DND-41 (cell line): ENCODE measurements at regions not wholly inside any gene's neighbourhood (a gene's known extent, or its start where the extent isn't known, plus 50 kb on each side); places are given as distances from the start of the nearest gene placed in this dataset.

Source experiments
- ATAC-seq: fragments of 200-7000 bp; cut with Tn5 transposase; 3 replicates; pipeline ENCODE4 v1.9.1; 2021; ENCODE audit warnings: low read depth; ENCODE audit not compliant: insufficient read depth
- DNase-seq: peaks from one replicate; pipeline ENCODE4 v3.0.0-alpha.2; 2020
- H2AFZ ChIP-seq: 2 replicates; pipeline ENCODE4 v1.6.0; 2012; ENCODE audit warnings: low read depth, low read length
- H3K27ac ChIP-seq: 2 replicates; pipeline ENCODE4 v1.5.1; 2012; ENCODE audit warnings: low read length, inconsistent platforms
- H3K27me3 ChIP-seq: fragments of 200-600 bp; sonication (generic); 2 replicates; pipeline ENCODE4 v1.6.0; 2012; ENCODE audit warnings: low read length, mild to moderate bottlenecking, inconsistent platforms; ENCODE audit not compliant: insufficient read depth, poor library complexity
- H3K36me3 ChIP-seq: 2 replicates; pipeline ENCODE4 v1.5.1; 2012; ENCODE audit warnings: low read length, inconsistent platforms; ENCODE audit not compliant: insufficient read depth
- H3K4me1 ChIP-seq: 2 replicates; pipeline ENCODE4 v1.5.1; 2012; ENCODE audit warnings: mild to moderate bottlenecking, low read length; ENCODE audit not compliant: insufficient read depth
- H3K4me2 ChIP-seq: 2 replicates; pipeline ENCODE4 v1.6.0; 2012; ENCODE audit warnings: mild to moderate bottlenecking, moderate library complexity, low read length, inconsistent platforms; ENCODE audit not compliant: insufficient read depth
- H3K4me3 ChIP-seq, 2 experiments: fragments of 200-600 bp in 1 of 2; shearing (Covaris generic) in 1 of 2; 2 replicates each; pipeline ENCODE4 v1.5.1; 2012 to 2016; ENCODE audit warnings: inconsistent platforms in 2 of 2, low read length in 2 of 2, mild to moderate bottlenecking in 2 of 2, low read depth in 1 of 2, moderate library complexity in 1 of 2
- H3K79me2 ChIP-seq: 2 replicates; pipeline ENCODE4 v1.6.0; 2012; ENCODE audit warnings: low read length, inconsistent platforms; ENCODE audit not compliant: insufficient read depth
- H3K9ac ChIP-seq: 2 replicates; pipeline ENCODE4 v1.6.0; 2012; ENCODE audit warnings: low read depth, mild to moderate bottlenecking, inconsistent platforms, low read length, moderate library complexity
- H3K9me3 ChIP-seq: 2 replicates; pipeline ENCODE4 v1.5.1; 2012; ENCODE audit warnings: low read length, moderate library complexity, mild to moderate bottlenecking, inconsistent platforms; ENCODE audit not compliant: insufficient read depth, severe bottlenecking
- H4K20me1 ChIP-seq: 2 replicates; pipeline ENCODE4 v1.6.0; 2012; ENCODE audit warnings: low read length; ENCODE audit not compliant: insufficient read depth
- EZH2 ChIP-seq: IDR thresholded peaks from 3 replicates; pipeline ENCODE4 v1.6.1; 2012; ENCODE audit warnings: borderline replicate concordance, low read depth, mild to moderate bottlenecking, moderate library complexity, low read length, inconsistent platforms; ENCODE audit not compliant: severe bottlenecking
- TF ChIP-seq, protein P1 (sequence below): IDR thresholded peaks from 2 replicates; pipeline ENCODE4 v1.5.1; 2012; ENCODE audit warnings: borderline replicate concordance, low read length, moderate library complexity, mild to moderate bottlenecking; ENCODE audit not compliant: poor library complexity, severe bottlenecking; ENCODE audit errors: extremely low read depth

DNA sequence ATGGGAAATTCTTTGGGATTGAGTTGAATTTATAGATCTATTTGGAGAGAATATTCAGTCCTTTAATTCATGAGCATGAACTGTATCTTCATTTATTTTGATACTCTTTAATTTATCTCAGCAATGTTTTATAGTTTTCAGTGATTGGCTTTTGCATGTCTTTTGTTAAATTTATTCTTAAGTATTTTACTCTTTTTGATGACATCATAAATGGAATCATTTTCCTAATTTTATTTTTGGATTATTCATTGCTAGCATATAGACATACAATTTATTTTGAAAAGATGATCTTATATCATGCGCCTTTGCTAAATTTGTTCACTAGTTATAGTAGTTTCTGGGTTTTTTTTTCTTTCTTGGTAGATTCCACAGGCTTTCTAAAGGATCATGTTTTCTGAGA is 149.2 kb upstream of the ASIC2 start:
- no peak overlapping the region for H3K27ac ChIP-seq
- no peaks in the 10 kb centered on the region for H3K9me3 ChIP-seq
- H3K4me2 ChIP-seq, result no peak overlapping the region
- H3K9ac ChIP-seq, result no peak overlapping the region
- TF ChIP-seq, protein P1, sequence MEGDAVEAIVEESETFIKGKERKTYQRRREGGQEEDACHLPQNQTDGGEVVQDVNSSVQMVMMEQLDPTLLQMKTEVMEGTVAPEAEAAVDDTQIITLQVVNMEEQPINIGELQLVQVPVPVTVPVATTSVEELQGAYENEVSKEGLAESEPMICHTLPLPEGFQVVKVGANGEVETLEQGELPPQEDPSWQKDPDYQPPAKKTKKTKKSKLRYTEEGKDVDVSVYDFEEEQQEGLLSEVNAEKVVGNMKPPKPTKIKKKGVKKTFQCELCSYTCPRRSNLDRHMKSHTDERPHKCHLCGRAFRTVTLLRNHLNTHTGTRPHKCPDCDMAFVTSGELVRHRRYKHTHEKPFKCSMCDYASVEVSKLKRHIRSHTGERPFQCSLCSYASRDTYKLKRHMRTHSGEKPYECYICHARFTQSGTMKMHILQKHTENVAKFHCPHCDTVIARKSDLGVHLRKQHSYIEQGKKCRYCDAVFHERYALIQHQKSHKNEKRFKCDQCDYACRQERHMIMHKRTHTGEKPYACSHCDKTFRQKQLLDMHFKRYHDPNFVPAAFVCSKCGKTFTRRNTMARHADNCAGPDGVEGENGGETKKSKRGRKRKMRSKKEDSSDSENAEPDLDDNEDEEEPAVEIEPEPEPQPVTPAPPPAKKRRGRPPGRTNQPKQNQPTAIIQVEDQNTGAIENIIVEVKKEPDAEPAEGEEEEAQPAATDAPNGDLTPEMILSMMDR, result no peak
- no peak for TF ChIP-seq EZH2
- no peak for DNase-seq
- no peak for ATAC-seq
- no peaks in the 10 kb centered on the region for H3K36me3 ChIP-seq
- peaks cover 2% of the 10 kb centered on the region for H3K27me3 ChIP-seq
- no peak overlapping the region for H3K4me3 ChIP-seq
- no peaks in the 10 kb centered on the region for H3K79me2 ChIP-seq
- H4K20me1 ChIP-seq, result no peaks in the 10 kb centered on the region
- no peak overlapping the region for H2AFZ ChIP-seq
- no peaks in the 10 kb centered on the region for H3K4me1 ChIP-seq

DNA sequence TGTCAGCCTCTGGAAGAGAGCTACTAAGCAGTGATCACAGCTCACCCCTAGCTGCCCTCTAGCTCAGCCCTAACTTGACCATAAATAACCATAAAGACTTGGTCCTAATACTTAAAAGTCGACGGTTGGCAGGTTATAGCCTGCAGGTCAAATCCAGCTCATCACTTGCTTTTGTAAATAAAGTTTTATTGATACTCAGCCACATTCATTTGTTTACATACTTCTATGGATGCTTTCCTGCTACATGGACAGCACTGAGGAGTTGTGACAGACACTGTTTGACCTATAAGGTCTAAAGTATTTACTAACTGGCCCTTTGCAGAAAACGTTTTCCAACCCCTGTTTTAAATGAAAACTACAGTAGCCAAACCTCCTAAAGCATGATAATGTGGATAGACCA is 151.6 kb upstream of the ASIC2 start:
- no peaks in the 10 kb centered on the region for H3K9me3 ChIP-seq
- no peak overlapping the region for H3K4me2 ChIP-seq
- H3K79me2 ChIP-seq, result no peaks in the 10 kb centered on the region
- DNase-seq (no peak), ATAC-seq (no peak)
- no peaks in the 10 kb centered on the region for H3K4me1 ChIP-seq
- no peak overlapping the region for H2AFZ ChIP-seq
- TF ChIP-seq EZH2, result no peak
- no peak overlapping the region for H3K9ac ChIP-seq
- H3K27ac ChIP-seq, result no peak overlapping the region
- no peaks in the 10 kb centered on the region for H4K20me1 ChIP-seq
- no peaks in the 10 kb centered on the region for H3K36me3 ChIP-seq
- peaks cover 5% of the 10 kb centered on the region for H3K27me3 ChIP-seq
- H3K4me3 ChIP-seq, result no peak overlapping the region

DNA sequence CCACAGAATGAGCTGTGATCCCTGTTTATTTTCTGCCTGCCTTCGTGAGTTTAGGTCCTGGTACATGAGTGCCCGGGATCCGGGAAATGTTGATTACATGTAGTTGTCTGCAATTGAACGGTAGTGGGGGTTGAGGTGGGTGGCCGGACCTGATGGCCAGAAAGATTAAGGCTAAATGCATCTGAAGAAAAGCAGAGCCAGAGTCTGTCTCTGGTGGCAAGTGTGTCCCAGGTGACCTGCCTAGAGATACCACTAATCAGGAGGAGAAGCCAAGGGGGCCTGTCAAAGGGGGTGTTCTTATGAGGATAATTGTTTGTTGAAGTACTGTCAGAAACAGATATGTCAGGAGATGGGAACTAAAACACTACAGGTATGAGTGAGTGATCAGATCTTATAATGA is 154.0 kb upstream of the ASIC2 start:
- Histone ChIP-seq H3K4me3 (no peak overlapping the region), H3K9ac (no peak overlapping the region), H3K36me3 (no peaks in the 10 kb centered on the region), H3K79me2 (no peaks in the 10 kb centered on the region), H2AFZ (no peak overlapping the region), H3K4me1 (no peaks in the 10 kb centered on the region), H3K27me3 (peaks cover 5% of the 10 kb centered on the region), H3K4me2 (no peak overlapping the region), H3K9me3 (no peaks in the 10 kb centered on the region), H4K20me1 (no peaks in the 10 kb centered on the region), H3K27ac (no peak overlapping the region)
- no peak for TF ChIP-seq EZH2
- TF ChIP-seq, protein P1, result no peak
- ATAC-seq, result no peak
- no peak for DNase-seq

DNA sequence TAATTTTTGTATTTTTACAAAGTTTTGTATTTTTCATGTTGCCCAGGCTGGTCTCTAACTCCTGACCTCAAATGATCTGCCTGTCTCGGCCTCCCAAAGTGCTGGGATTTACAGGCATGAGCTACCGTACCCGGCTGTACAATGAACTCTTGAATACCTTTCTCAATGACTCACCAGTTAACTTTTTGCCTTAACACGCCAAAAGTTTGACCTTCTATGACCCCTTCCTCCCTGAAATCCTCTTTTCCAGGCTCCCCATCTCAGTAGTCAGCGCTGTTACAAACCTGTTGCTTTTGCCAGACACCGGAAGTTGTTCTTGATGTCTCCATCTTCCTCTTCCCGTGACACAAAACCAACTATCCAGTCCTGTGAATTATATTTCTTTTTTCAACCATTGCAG is 158.1 kb upstream of the ASIC2 start:
- no peaks in the 10 kb centered on the region for H3K9me3 ChIP-seq
- DNase-seq (no peak), ATAC-seq (no peak)

More for the DNA sequence above, 158.1 kb upstream of the ASIC2 start:
- no peak overlapping the region for H3K27ac ChIP-seq
- no peaks in the 10 kb centered on the region for H3K79me2 ChIP-seq
- no peaks in the 10 kb centered on the region for H3K36me3 ChIP-seq
- H2AFZ ChIP-seq, result no peak overlapping the region
- H3K4me2 ChIP-seq, result no peak overlapping the region
- peaks cover 8% of the 10 kb centered on the region for H3K27me3 ChIP-seq
- H3K4me1 ChIP-seq, result no peaks in the 10 kb centered on the region
- H3K4me3 ChIP-seq, result no peak overlapping the region
- no peak for TF ChIP-seq EZH2
- TF ChIP-seq, protein P1, result no peak
- no peak overlapping the region for H3K9ac ChIP-seq
- H4K20me1 ChIP-seq, result no peaks in the 10 kb centered on the region
